ENCODE measurements at regions not wholly inside any gene's neighbourhood (a gene's known extent, or its start where the extent isn't known, plus 50 kb on each side); places are given as distances from the start of the nearest gene placed in this dataset.

DNA sequence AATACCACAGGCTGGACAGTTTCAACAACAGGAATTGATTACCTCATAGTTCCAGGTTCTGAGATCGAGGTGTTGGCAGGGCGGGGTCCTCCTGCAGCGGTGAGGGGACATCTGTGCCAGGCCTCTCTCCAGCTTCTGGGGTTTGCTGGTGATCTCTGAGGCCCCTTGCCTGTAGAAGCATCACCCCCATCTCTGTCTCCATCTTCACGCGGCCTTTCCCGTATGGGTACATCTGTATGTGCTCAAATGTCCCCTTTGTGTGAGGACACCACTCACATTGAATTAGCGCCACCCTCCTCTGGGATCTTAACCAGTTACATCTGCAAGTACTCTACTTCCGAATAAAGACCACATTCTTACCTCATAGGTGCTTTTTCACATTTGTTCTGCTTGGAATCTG is 1029.9 kb downstream of the BRD1 start:
- no peak for TF ChIP-seq CTCF (conservative IDR thresholded peaks at IDR 0.05)
- H3K27ac ChIP-seq: no peak overlapping the region

- no peak for TF ChIP-seq CTCF (conservative IDR thresholded peaks at IDR 0.05)
- H3K27ac ChIP-seq: no peak overlapping the region
Observed at GRCh38 chr22:48796310-48797015, 1031.2 kb downstream of the BRD1 start.

DNA sequence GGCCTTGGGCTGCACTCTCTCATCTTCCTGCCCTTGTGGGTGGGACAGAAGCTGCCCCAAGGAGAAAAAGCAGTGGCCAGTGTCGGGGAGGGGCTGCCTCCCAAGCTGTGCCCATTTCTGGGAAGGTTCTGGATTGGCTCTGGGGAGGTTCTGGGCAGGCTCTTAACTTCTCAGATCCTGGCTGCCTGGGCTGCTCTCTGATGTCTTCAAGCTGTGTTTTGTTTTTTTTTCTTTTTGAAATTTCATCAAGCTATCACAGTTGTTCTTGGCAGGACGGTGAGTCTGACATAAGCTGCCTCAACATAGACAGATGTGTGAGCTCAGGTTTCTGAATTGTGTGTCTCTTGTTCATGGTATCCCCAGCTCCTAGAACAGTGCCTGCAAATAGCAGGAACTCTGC is 1032.0 kb downstream of the BRD1 start:
- H3K27ac ChIP-seq: no peak overlapping the region
- no peak for TF ChIP-seq CTCF (conservative IDR thresholded peaks at IDR 0.05)

- TF ChIP-seq CTCF (conservative IDR thresholded peaks at IDR 0.05): no peak
- no peak overlapping the region for H3K27ac ChIP-seq
Observed at GRCh38 chr22:48794906-48795305, 1032.8 kb downstream of the BRD1 start.

DNA sequence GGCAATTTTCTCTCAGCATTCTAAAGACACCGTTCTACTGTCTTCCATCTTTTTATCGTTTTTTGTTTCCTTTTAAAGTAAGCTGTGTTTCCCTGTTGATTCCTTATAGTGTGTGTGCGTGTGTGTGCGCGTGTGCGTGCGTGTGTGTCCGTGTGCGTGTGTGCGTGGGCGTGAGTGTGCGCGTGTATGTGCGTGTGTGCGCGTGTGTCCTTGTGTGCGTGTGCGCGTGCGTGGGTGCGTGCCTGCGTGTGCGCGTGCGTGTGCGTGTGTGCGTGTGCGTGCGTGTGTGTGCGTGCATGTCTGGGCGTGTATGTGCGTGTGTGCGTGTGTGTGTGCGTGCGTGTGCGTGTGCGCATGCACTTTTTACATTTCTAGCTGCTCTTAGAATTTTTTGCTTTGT is 1033.7 kb downstream of the BRD1 start:
- TF ChIP-seq CTCF (conservative IDR thresholded peaks at IDR 0.05): no peak
- no peak overlapping the region for H3K27ac ChIP-seq

GRCh38 chr22:48786679-48786996 is 1041.0 kb downstream of the BRD1 start:
- H3K27ac ChIP-seq: no peak overlapping the region
- no peak for TF ChIP-seq CTCF (conservative IDR thresholded peaks at IDR 0.05)

GRCh38 chr22:48785792-48786678 is 1041.6 kb downstream of the BRD1 start:
- H3K27ac ChIP-seq: no peak overlapping the region
- no peak for TF ChIP-seq CTCF (conservative IDR thresholded peaks at IDR 0.05)

Measured in VCaP (cell line).